ENCODE measurements at regions not wholly inside any gene's neighbourhood (a gene's known extent, or its start where the extent isn't known, plus 50 kb on each side); places are given as distances from the start of the nearest gene placed in this dataset.

GRCh38 chr14:101169267-101169666, 265.7 kb upstream of the RTL1 start:
- TF ChIP-seq EZH2 (IDR thresholded peaks at IDR 0.05; ENCODE audit: insufficient read depth, poor library complexity, severe bottlenecking) (no peak), EZH2phosphoT487 (IDR thresholded peaks at IDR 0.05; ENCODE audit: insufficient read depth, low read depth) (no peak)
